DMS53 (cell line): ENCODE measurements at regions not wholly inside any gene's neighbourhood (a gene's known extent, or its start where the extent isn't known, plus 50 kb on each side); places are given as distances from the start of the nearest gene placed in this dataset.
A peak's percentile ranks its signal among the peaks of the same experiment; 100 is the strongest.

Experiments used
- DNase-seq: peaks from one replicate; lab custom pipeline; 2025; lab: John Stamatoyannopoulos, UW

DNA sequence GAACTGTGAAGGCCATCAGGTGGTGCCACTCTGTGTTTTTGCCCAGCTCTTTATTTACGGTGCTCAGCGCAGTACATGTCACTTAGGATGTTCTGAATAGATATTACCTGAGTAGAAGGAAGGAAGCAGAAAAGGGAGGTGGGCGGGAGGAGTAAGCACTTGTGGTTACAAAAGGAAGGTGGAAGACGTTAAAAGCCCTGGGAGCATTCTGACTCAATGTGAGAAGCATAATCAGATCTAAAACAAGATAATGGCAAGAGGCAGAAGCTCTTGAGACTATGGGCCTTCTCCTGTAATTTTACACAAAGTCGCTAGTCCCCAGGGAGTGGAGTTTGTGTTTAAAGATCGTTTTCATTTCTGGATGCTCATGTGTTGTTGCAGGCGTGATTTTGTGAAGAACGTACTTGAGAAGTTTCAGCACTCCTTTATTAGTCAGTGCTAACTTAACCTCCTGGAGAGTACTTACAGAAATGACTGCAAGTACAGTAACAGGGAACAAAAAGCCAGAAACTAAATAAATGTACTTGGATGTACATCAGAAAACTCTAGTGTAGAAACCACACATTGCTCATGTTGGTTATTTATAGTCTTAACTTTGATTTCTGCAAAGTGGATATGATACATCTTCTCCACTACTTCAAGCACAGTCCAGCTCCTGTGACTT is 1523.5 kb downstream of the AACS start:
- DNase-seq = no peak

DNA sequence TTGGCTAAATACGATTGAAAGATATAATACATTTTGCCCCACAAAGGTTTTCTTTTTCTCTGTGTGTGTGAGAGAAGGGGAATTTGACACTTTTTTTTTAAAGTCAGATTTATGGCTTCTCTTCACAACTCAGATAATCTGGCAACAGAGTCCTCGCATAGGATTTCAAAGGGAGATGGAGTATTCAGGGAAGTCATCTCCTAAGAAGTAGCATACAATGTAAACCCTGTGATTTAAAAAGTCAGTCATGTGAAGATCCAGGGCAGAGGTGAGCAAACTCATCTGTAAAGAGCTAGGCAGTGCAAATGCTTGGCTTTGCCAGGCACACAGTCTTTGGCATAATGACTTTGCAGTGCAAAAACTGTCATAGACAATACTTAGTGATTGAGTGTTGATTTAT is 1526.3 kb downstream of the AACS start:
- DNase-seq = no peak

DNA sequence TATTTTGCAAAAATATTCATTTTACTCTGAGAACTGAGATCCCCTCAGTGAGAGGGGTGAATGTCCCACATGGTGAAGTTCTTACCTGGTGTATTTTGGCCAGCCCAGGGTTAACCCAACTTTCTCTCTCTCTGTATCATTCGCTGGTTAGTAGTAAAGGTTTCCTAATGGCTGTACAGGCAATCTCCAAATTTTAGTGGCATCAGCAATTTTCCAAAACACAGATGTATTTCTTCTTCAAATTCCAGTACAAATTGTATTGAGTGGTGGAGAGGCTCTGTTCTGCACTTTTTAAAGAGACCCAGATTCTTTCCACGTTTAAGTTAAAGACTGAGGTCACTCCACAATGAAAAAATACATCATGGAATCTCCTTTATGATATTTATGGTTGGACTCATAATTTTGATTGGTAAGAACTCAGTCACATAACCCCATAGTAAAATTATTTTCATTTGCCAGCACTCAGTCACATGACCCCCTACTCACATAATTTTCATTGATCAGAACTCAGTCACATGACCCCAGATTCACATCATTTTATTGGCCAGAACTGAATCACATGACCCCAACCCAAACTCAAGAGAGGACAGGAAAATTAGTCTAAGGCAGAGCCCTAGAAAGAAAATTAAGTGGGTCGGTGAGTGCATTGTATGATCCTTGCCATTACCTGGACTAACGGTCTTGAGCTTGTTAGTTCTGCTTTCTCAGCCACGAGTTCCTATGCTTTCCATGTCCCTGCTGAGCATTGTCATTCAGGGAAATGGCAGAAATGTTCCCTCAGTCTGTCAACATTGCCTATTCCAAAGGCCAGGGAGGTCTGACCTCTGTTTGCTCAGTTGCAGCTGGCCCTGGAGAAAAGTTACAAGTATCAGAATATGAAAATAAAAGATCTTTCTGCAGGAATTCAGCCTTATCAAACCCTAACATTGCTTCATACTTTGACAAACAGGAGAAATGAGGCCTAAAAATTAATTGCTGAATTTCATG is 1536.2 kb downstream of the AACS start:
- no peak for DNase-seq

DNA sequence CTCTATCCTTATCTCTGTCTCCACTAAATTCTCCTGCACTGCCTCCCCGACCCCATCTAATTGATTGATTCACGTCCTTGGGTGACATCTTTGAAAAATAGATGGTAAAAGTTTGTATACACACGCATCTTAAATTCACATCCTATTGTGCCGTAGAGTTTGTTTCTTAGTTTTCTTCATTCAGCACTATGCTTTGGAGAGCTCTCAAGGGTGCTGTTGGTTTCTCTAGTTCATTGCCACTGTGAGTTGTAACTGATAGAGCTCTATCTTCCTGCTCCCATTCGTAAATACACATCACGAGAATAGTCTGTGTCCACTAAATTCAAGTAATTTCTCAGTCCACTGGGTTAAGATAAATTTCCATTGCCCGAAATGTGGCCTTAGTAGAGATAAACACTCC is 1537.4 kb downstream of the AACS start:
- DNase-seq = no peak

DNA sequence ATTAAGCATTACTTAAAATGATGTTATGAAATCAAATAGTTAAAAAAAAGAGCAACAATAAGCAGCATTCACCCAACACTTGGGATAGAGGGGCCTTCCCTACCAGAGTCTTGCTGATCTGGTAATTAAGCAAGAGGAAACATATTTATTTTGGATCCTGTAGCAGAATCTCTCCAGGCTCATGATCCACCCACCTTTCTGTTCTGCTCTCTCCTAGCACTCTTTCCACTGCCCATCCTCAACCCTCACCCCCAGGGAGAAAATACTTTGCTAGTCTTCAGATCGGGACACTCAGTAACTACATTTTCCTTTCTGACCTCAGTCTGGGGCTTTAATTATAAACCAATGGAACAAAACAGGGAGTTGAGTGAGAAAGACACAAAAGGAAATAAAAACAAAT is 1541.9 kb downstream of the AACS start:
- no peak for DNase-seq

DNA sequence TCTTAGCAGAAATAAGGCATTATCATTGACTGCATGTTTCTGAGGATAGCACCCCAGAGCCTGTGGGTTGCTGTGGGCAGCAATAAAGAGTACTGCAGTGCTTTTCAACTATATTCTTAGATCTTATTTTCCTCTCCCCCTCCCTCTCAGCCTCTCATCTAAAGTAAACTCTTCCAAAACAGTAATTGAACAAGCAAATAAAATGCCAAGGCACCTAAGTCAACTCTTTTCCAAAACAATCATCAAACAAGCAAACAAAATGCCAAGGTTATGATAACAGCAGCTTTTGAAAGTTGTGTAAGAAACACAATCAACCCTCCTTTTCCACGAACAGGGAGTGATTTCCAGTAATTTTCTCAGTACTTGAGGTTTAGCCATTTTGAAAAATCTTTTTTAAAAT is 1542.6 kb downstream of the AACS start:
- DNase-seq = no peak

DNA sequence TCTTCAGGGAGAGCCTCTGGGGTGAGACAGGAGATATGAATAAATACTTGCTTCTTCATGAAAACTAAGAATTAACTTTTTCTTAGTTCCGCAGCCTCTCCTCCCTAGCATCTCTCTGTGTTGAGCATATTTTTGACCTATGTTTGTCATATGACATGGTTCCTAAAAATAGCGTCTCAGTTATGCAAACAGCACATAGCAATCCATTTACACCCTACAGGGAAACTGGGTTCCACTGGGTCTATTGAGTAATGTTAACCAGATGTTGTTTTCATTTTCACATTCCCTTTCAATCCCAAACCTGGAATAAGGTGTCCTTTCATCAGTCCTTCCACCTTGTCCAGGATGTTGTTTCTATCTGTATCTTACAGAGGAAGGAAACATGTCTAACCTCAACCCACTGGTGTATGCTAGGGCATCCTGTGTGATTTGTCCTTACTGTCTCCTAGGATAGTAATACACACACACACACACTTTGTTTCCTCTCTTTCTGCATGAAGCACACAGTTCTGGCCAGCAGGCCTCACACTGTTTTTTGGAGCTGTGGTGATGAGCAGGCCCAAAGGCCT is 1543.5 kb downstream of the AACS start:
- DNase-seq = no peak

DNA sequence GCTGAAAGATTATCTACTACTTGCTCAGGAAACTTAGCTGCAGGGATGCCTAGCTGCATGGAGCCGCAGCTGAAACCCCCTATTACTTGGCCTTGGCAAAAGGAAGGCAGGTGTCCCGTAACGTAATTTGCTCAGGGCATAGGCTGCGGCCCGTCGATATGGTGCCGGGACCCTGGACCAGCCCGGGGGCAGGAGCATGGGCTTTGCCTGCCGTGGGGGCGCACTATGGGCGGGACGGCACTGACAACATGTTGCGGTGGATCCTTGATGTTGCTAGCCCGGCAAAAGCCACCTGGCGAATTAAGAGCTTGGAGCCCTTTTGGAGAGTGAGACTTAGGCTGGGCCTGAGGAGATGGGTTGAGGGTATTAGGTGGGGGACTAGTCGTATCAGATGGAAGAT is 1551.2 kb downstream of the AACS start:
- no peak for DNase-seq

DNA sequence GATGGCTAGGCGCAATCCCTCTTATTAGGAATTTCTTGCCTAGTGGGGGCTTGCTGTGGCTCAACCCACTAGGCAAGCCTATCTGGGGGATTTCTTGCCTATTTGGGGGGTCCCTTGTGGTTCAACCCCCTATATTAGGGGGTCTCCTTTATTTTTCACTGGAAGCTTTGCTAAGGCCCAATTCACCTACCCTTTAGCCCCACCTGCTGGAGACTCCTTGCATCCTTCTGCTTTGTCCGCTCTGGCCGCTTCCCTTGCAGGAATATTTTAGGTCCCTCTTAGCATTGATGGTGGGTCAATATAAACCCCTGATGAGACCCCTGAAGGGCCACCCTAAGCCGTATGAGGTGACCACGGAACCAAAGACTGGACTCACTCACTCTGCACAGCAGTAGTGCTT is 1552.1 kb downstream of the AACS start:
- peak; percentile 54 for DNase-seq

DNA sequence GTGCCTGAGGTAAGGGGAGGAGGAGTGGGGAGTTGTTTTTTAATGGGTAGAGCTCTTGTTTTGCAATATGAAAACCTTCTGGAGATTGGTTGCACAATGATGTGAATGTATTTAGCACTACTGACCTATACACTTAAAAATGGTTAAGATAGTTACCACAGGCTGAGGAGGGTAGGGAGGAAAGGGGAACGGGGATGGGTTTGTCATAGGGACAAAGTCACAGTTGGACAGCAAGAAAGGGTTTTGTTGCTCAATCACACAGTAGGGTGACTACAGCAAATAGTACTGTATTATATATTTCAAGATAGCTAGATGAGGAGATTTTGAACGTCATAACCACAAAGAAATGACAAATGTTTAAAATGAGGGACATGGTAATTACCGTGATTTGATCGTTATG is 1562.4 kb downstream of the AACS start:
- no peak for DNase-seq

DNA sequence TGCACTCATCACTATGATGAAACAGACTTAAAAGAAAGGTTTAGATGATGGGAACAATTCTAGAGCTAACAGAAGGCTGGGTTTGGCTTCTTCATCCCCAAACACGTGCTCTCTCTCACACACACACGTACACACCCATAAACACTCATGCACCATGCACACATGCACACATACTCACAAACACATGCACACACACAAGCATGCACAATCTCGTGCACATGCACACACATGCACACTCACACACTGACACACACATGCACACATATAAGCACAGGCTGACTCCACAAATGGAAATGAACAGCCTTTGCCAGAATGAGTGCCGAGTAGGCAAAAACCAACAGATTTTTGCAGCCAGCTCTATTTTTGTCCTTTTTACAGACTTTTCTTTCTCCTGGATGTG is 1571.6 kb downstream of the AACS start:
- DNase-seq = no peak

DNA sequence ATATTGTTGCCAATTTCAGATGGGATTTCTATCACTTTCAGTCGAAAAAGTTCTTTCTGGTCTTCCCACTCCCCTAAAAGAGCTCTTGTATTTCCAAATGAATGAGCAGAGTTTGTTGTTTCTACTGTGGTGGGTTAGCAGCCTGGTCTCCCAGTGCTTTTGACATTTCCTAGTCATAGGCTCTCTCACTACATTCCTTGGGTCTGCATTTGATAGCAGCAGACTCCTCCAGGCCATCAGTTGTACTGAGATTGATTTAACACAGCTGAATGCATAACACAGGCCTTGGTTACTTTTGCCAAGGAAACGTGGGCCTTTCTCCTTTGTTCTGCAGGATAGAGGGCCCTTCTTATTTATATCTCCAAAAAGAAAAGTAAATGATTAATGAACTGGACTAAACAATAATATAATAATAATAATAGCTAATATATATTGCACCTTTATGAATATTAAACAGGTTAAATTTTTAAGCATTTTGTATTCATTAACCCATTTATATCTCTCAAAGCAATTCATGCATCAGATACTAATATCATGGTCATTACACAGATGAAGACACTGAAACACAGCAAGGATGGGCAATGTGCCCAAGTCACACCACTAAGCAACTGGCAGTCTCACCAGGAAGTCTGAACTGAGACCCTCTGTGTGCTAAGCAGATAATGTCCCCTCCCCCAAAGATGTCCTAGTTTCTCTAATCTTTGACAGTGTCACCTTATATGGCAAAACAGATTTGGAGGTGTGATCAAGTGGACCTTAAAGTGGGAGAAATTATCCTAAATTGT is 1579.2 kb downstream of the AACS start:
- no peak for DNase-seq

DNA sequence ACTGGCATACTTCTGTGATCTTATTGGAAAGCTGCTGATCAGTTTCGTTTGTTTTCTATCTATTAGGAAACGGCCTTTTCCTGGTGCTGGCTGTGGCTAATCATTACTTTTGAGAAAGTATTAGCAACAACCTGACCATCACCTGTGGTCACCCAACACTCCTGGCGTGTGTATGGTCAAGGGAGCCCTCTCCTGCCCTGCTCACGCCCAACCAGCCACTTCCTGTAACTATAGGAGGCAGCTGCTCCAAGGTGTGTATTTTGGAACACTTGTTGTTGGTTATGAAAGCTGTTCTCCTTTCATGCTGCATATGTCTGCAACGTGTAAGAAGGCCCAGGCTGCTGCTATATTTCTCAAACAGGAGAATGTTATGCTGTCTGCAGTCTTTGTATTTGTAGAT is 1582.8 kb downstream of the AACS start:
- no peak for DNase-seq

DNA sequence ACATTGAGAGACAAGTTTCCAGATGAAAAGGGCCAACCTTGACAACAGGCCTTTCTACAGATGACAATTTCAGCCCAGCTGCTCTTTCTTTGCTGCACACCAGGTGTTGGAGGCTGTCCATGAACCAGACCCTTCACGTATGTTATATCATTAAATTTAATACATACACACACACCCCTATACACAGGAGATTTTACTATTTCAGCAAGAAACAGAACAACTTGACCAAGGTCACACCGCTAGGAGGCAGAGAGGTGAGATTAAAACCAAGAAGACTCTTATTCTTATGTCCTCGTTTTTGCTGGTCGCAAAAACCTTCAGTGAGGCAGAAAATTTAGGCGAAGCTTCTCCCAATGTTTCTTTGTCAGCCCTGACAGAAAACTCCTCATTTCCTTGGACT is 1585.9 kb downstream of the AACS start:
- no peak for DNase-seq

DNA sequence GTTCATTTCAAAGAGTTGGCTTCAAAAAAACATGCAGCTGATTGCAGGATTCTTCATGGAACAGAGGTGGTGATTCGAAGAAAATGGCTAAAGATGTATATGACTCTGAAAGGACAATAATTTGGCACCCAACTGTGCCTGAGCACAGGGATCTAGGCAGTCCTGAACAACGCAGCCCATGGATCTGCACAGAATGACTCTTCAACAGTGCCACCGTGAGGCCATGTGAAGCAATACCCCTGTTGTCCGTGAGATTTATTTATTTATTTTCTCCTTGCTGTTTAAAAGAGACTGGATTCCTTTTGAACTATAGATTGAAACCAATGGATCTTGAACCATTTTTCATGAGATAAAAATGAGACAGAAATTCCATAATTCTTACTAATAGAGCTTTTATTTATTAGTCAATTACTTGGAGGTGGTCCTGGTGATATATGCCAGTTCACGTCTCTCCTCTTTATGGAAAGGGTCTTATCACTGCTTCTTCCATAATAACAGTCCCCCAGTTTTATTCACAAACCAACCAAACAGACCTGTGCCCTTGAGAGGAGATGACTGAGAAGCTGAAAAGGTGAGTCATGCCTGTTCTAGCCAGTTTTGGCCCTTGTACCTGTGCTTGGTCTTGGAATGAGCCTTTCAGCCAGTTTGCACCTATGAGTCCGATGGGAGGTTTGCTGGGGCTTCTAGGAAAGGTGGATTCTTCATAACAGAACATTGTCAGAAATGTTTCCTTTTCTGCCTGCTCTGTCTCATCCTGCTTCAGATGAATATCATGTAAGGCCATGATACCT is 1598.3 kb downstream of the AACS start:
- DNase-seq = peak; percentile 68

DNA sequence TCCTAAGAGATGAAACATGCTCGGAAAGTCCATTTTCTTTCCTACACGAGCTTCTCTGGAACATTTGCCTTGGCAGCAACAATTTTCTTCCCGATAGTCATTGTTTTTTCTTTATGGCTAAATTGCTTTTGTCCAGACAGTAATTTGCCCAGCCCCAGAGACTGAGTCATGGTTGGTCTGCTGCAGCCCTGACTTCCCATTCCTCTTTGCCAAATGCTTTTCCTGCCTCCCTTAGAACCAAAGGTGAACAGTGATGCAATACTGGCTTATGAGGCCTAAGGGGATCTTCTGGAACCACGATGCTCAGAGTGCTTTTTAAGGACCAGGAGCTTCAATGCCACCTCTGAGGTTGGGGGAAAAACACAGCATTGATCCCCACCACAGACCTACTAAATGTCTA is 1599.6 kb upstream of the TMEM132C start:
- no peak for DNase-seq

DNA sequence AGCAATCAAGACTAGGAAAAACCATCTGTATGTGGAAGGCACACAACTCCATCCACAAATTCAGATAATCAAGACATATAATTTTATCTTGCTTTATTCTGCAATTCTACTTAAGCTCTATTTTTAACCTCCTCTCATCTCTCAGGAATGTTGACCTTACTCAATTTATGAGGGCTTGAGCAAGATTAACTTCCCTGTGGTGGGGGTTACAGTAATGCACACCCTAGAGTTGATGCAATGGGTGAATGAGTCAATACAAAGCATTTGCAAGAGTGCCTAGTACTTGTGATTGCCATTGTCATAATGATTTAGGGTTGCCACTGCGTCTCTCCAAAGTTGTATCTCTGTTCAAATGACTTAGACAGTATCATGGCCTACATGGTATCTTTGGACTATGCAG is 1598.4 kb upstream of the TMEM132C start:
- DNase-seq = no peak

DNA sequence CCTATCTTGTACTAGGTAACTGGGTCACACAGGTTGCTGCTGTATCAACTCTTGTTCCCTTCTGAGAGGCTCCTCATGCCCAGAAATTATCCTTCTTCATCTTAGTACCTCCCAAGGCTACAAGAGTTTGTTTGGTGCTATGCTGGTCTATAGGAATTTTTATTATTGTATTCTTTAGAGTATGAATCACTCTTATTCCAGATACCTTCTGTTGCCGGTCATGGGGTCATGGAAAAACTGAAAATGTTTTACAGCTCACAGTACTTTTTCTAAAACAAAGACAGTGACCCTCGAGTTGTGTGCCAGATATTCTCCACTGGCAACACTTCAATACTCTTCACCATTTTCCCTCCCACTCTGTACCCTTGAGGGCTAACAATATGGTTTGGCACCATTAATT is 1598.0 kb upstream of the TMEM132C start:
- no peak for DNase-seq

DNA sequence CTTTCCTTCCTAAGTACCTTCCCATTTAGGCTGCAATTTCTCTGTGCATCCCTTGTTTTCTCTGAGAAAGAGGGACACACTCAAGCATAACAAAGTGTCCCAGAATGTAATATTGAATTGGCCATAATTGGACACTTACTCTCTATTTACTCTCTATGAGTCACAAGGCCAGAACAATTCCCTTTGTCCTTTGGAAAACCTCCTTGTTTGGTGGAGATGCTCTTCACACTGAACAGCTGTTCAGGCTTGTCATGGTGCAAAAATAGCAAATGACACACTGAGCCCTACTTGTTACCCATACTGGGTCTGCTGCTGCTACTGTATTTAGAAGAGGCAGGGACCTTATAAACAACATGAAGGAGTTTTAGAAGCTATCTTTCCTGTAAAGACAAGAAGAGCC is 1590.5 kb upstream of the TMEM132C start:
- DNase-seq = peak; percentile 41

DNA sequence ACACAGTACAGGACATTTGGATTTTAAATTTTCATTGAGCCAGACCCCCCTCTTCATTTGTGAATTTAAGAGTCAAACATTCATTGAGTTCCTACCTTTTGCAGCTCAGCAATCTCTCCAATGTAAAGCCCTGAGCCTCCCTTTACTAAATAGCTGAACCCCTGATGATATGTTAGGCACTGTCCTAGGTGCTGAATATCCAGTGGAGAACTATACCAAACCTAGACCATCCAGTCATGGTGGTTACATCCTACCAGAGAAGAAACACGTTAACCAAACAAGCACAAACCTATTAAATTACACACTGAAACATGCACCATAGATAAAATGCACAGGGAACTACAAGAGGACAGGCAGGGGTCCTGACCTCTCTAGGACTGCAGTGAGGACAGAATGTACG is 1585.3 kb upstream of the TMEM132C start:
- no peak for DNase-seq

DNA sequence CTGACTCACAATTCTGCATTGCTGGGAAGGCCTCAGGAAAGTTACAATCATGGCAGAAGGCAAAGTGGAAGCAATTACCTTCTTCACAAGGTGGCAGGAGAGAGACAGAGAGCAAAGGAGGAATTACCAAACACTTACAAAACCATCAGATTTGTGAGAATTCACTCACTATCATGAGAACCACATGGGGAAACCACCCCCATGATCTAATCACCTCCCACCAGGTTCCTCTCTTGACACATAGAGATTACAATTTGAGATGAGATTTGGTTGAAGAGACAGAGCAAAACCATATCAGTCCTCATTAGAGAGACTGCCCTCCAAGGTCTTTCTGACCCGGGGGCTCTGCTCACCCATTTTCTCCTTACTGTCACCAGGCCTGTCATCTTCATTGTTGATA is 1582.3 kb upstream of the TMEM132C start:
- no peak for DNase-seq

DNA sequence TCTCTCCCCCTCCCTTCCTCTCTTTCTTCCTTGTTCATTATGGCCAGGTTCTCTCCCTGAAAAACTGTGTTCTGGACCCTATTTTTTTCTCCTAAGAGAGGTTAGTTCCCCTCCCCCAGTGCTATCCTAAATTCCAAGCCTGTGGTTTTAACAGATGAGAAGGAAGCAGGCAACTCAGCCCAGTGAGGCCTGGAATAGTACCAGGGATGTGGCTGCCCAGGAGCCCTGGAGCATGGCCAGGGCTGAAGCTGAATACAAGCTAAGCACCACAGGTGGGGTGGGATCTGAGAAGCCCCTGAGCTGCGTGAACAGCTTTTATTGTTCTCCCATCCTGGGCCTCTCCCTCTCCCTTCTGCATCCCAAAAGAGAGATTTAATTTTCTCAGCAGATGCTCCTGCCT is 1581.3 kb upstream of the TMEM132C start:
- no peak for DNase-seq
